ENCODE measurements at regions not wholly inside any gene's neighbourhood (a gene's known extent, or its start where the extent isn't known, plus 50 kb on each side); places are given as distances from the start of the nearest gene placed in this dataset.
"Not testable (repeated sequence)": the region's sequence is repeated elsewhere in the genome, so short reads cannot be mapped to it uniquely, and the experiment has no call there.

GRCh38 chr15:70227918-70228317, 130.2 kb upstream of the TLE3 start:
- H3K4me1 ChIP-seq (ENCODE audit: control insufficient read depth, insufficient read depth, low read length); H3K18ac ChIP-seq (ENCODE audit: low read depth, low read length); BruUV-seq (replicated peaks); H3K23ac ChIP-seq (ENCODE audit: low read depth, low read length); H3K4ac ChIP-seq (ENCODE audit: low read depth, low read length); H2AK5ac ChIP-seq (ENCODE audit: low read depth, low read length); DNase-seq; H3K56ac ChIP-seq (ENCODE audit: extremely low read depth, insufficient read depth, low read length); in situ Hi-C loops (cut with MboI; ENCODE audit: low sequenced_read_pairs); H3K9me1 ChIP-seq (ENCODE audit: insufficient read depth, low read length); H3K9me3 ChIP-seq (ENCODE audit: control insufficient read depth, insufficient read depth, low read length); CTCF ChIA-PET; H3K36me3 ChIP-seq (ENCODE audit: control insufficient read depth, insufficient read depth, low read length); H3K9ac ChIP-seq (ENCODE audit: low read depth, low read length); H4K20me1 ChIP-seq (ENCODE audit: insufficient read depth, low read length); H3K27ac ChIP-seq (ENCODE audit: insufficient read depth, low read length); H2BK120ac ChIP-seq (ENCODE audit: low read depth, low read length); H4K8ac ChIP-seq (ENCODE audit: low read depth in 2 of 2, low read length in 2 of 2); H2BK20ac ChIP-seq (ENCODE audit: low read depth, low read length); dilution Hi-C loops (cut with HindIII; ENCODE audit: low sequenced_read_pairs, unreplicated experiment); H3K14ac ChIP-seq (replicated peaks; ENCODE audit: low read depth, low read length); ATAC-seq (ENCODE audit: low read depth); H4K5ac ChIP-seq (ENCODE audit: low read depth, low read length); H2AK9ac ChIP-seq (replicated peaks; ENCODE audit: low read depth, low read length, poor library complexity); H2BK15ac ChIP-seq (ENCODE audit: low read depth, low read length); POLR2A ChIA-PET (ENCODE audit: unreplicated experiment); H3K79me1 ChIP-seq (ENCODE audit: low read depth in 1 of 2, low read length in 2 of 2); H4K91ac ChIP-seq (ENCODE audit: insufficient read depth, low read depth, low read length); H3K4me2 ChIP-seq (ENCODE audit: low read depth, low read length); H2BK5ac ChIP-seq (ENCODE audit: low read depth, low read length, poor library complexity, severe bottlenecking); intact Hi-C loops (cut with micrococcal nuclease); H2AFZ ChIP-seq (replicated peaks; ENCODE audit: low read length, poor library complexity); H3K4me3 ChIP-seq (ENCODE audit: insufficient read depth, low read depth, low read length): not testable (repeated sequence)
- WGBS, 2 experiments (ENCODE audit: extremely low coverage in 2 of 2, insufficient read length in 1 of 2) = no CpG with 5 or more reads among the region's 3 CpGs
- peaks cover 38% of the 10 kb centered on the region for H3K27me3 ChIP-seq (ENCODE audit: control insufficient read depth, insufficient read depth, low read length)
